Chondrocyte (in vitro differentiated cells): ENCODE measurements at regions not wholly inside any gene's neighbourhood (a gene's known extent, or its start where the extent isn't known, plus 50 kb on each side); places are given as distances from the start of the nearest gene placed in this dataset.
"Not testable (repeated sequence)": the region's sequence is repeated elsewhere in the genome, so short reads cannot be mapped to it uniquely, and the experiment has no call there.

Experiments used
- DNase-seq: peaks from one replicate; pipeline ENCODE4 v3.0.0; 2021; ENCODE audit warnings: mixed read lengths, low spot score
- H3K27ac Mint-ChIP-seq: one replicate; pipeline ENCODE4 v1.8.0; 2021; ENCODE audit warnings: mild to moderate bottlenecking, moderate library complexity, mixed read lengths; ENCODE audit not compliant: unreplicated experiment
- H3K27me3 Mint-ChIP-seq: 2 replicates; pipeline ENCODE4 v1.8.0; 2021; ENCODE audit warnings: low read depth, mixed read lengths
- H3K36me3 Mint-ChIP-seq: 2 replicates; pipeline ENCODE4 v1.8.0; 2021; ENCODE audit warnings: low read depth, mixed read lengths
- H3K4me1 Mint-ChIP-seq: 2 replicates; pipeline ENCODE4 v1.8.0; 2021; ENCODE audit warnings: low read depth, mild to moderate bottlenecking, mixed read lengths
- H3K4me3 Mint-ChIP-seq: one replicate; pipeline ENCODE4 v1.8.0; 2021; ENCODE audit warnings: mild to moderate bottlenecking, moderate library complexity, mixed read lengths; ENCODE audit not compliant: unreplicated experiment
- H3K9me3 Mint-ChIP-seq: 2 replicates; pipeline ENCODE4 v1.8.0; 2021; ENCODE audit warnings: low read depth, mixed read lengths
- TF ChIP-seq, protein P1 (sequence below): fragments of 200-600 bp; sonication (generic); IDR thresholded peaks from 2 replicates; pipeline ENCODE4 v1.5.0; 2021; ENCODE audit warnings: antibody characterized with exemption, mild to moderate bottlenecking, moderate library complexity

DNA sequence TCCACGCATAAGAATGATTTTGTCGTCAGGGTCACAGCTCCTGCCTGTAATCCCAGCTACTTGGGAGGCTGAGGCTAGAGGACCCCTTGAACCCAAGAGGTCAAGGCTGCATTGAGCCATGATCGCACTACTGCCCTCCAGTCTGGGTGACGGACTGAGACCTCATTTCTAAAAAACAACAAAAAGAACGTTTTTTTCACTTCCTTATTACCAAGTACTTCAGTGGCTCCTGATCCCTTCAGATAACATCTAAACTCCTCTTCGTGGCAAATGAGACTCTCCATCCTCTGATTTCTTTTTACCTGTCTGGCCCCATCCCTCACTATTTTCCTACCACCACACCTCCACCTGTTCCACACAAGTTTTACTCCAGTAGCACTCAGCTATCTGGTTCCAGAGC lies 105.4 kb upstream of the TLK1 start:
- Mint-ChIP-seq H3K27ac (no peak overlapping the region), H3K27me3 (no peaks in the 10 kb centered on the region), H3K4me3 (no peak overlapping the region), H3K36me3 (no peaks in the 10 kb centered on the region), H3K9me3 (no peaks in the 10 kb centered on the region), H3K4me1 (peaks cover 3% of the 10 kb centered on the region)
- TF ChIP-seq, protein P1, sequence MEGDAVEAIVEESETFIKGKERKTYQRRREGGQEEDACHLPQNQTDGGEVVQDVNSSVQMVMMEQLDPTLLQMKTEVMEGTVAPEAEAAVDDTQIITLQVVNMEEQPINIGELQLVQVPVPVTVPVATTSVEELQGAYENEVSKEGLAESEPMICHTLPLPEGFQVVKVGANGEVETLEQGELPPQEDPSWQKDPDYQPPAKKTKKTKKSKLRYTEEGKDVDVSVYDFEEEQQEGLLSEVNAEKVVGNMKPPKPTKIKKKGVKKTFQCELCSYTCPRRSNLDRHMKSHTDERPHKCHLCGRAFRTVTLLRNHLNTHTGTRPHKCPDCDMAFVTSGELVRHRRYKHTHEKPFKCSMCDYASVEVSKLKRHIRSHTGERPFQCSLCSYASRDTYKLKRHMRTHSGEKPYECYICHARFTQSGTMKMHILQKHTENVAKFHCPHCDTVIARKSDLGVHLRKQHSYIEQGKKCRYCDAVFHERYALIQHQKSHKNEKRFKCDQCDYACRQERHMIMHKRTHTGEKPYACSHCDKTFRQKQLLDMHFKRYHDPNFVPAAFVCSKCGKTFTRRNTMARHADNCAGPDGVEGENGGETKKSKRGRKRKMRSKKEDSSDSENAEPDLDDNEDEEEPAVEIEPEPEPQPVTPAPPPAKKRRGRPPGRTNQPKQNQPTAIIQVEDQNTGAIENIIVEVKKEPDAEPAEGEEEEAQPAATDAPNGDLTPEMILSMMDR: no peak
- DNase-seq: no peak

DNA sequence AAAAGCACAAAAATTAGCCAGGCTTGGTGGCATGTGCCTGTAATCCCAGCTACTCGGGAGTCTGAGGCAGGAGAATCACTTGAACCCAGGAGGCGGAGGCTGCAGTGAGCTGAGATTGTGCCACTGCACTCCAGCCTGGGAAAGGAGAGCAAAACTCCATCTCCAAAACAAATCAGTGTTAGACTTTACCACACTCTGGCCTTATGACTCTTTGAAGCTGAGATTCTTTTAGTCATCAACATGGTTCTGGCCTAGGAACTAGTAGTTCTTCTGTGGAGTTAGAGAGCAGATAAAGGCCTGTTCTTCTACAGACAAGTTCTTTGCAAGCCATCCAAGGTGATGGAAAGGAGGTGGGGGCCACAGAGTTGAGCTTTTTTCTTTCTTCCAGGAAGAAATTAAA lies 100.8 kb upstream of the TLK1 start:
- not testable (repeated sequence) for DNase-seq, H3K36me3 Mint-ChIP-seq, H3K9me3 Mint-ChIP-seq, H3K27ac Mint-ChIP-seq, H3K4me1 Mint-ChIP-seq, H3K4me3 Mint-ChIP-seq, H3K27me3 Mint-ChIP-seq

DNA sequence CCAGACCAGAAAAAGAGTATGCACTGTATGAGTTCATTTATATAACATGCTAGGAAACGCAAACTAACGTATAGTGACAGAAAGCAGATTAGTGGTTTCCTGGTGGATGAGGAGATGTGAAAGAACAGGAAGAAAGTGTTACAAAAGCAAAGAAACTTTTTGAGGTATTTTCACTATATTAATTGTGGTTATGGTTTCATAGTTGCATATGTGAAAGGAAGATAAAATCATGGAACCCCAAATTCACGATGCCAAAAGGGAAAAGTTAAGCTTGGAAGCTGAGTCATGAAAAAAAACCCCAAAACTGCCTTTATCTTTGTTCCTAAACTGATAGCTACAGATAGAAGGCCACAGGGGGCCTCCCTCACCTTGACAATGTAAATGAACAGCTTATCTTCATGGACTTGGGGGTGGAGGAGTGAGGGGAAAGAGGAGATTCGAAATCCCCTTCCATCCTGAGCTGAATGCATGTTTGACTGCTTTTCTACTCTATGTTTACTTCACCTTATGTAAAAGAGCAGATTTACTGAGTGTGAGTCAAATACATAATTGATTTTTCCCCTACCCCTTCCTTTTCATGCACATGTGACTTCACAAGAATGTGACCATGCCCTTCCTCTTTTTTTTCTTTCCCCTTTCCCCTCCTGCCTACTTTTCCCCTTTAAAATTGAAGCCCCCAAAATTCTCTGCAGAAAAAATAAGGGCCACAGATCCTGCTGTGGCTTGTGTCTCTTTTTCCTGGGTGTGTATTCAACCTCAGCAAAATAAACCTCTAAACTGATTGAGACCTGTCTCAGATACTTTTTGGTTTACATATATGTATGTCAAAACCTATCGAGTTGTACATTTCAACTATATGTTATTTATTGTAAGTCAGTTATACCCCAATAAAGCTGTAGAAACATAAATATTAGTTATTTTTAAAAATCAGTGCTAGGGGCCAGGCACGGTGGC lies 100.1 kb upstream of the TLK1 start:
- Mint-ChIP-seq H3K27me3 (no peaks in the 10 kb centered on the region), H3K4me3 (no peak overlapping the region), H3K4me1 (no peaks in the 10 kb centered on the region), H3K9me3 (no peaks in the 10 kb centered on the region), H3K27ac (no peak overlapping the region), H3K36me3 (peaks cover 2% of the 10 kb centered on the region)
- TF ChIP-seq, protein P1: no peak
- DNase-seq: no peak

DNA sequence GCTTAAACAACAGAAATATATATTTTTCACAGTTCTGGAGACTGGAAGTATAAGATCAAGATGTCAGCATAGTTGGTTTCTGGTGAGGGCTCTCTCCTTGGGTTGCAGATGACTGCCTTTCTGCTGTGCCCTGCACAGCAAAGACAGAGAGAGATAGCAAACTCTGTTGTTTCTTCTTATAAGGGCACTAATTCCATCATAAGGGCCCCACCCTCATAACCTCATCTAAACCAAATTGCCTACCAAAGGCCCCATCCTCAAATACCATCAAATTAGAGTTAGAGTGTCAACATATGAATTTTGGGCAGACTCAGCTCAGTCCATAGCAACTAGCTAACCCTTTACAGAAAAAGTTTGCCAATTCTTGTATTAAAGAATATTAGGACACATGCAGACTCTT lies 94.0 kb upstream of the TLK1 start:
- no peak overlapping the region for H3K4me3 Mint-ChIP-seq
- TF ChIP-seq, protein P1: no peak
- no peak overlapping the region for H3K27ac Mint-ChIP-seq
- peaks cover 7% of the 10 kb centered on the region for H3K4me1 Mint-ChIP-seq
- no peaks in the 10 kb centered on the region for H3K27me3 Mint-ChIP-seq
- H3K9me3 Mint-ChIP-seq: no peaks in the 10 kb centered on the region
- peaks cover 2% of the 10 kb centered on the region for H3K36me3 Mint-ChIP-seq
- no peak for DNase-seq

DNA sequence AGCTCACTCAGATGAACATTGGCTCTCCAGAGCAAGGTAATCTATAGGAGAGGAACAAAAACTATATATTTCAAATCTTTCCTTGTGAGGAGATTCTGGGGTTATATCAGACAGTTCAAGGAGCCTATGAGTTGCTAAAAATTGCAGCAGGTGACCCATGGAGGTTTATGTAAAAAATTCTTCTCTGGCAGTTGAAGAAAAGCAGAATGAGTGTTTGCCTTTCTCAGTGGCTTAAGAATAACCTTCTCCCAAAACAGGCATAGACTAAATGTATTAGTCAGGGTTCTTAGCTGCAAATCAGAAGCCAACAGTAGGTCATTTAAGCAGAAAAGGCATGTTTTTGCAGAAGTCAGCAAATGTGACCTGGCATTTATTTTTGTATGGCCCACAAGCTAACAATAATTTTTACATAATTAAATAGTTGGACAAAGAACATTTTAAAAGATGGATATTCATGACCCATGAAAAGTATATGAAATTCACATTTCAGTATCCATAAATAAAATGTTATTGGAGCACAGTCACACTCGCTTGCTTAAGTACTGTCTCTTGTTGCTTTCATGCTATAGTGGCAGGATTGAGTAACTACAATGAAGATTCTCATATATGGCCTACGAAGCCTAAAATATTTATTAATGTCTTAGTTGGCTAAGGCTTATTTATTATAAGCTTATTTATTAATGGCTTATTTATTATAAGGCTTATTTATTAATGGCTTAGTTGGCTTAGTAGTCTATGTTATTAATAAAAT lies 93.4 kb upstream of the TLK1 start:
- H3K36me3 Mint-ChIP-seq: peaks cover 2% of the 10 kb centered on the region
- H3K9me3 Mint-ChIP-seq: no peaks in the 10 kb centered on the region
- H3K4me1 Mint-ChIP-seq: peaks cover 7% of the 10 kb centered on the region
- H3K27ac Mint-ChIP-seq: no peak overlapping the region
- no peaks in the 10 kb centered on the region for H3K27me3 Mint-ChIP-seq
- DNase-seq: no peak
- H3K4me3 Mint-ChIP-seq: no peak overlapping the region
- TF ChIP-seq, protein P1: peak; percentile 34
